ENCODE measurements at regions not wholly inside any gene's neighbourhood (a gene's known extent, or its start where the extent isn't known, plus 50 kb on each side); places are given as distances from the start of the nearest gene placed in this dataset.

DNA sequence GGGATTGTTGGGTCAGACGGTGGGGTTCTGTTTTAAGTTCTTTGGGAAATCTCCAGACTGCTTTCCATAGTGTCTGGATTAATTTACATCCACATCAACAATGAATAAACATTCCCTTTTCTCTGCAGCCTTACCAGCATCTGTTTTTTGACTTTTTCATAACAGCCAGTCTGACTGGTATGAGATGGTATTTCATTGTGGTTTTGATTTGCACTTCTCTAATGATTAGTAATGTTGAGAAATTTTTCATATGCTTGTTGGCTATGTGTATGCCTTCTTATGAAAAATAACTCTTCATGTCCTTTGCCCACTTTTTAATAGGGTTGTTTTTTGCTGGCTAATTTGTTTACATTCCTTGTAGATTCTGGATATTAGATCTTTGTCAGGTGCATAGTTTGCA lies 140.8 kb upstream of the CNTN1 start:
- WGBS (ENCODE audit: insufficient coverage, insufficient replicate concordance, low lambda C conversion rate, missing lambda C conversion rate), result 53% methylated on average over 1 of the region's 1 CpG
- no peaks in the 10 kb centered on the region for H3K9me3 ChIP-seq (replicated peaks; ENCODE audit: control insufficient read depth, insufficient read depth, low read length)
- H3K4me2 ChIP-seq (ENCODE audit: control insufficient read depth, insufficient read depth), result no peak overlapping the region
- SMC1A ChIA-PET (ENCODE audit: uncharacterized antibody, unreplicated experiment), result interaction anchor here (1.2 kb wide), 1 partner anchor 9 kb away, joined by 4 read pairs; no protein-coding TSS in a partner anchor
- RAD21 ChIA-PET (ENCODE audit: unreplicated experiment), result no interaction called here
- FAIRE-seq (no peak), DNase-seq (ENCODE audit: low read depth, low spot score) (no peak), ATAC-seq (no peak)
- H3K27ac ChIP-seq (ENCODE audit: control insufficient read depth, insufficient read depth), result no peak overlapping the region
- no TSS peak for BruUV-seq (replicated peaks)
- H3K27me3 ChIP-seq (replicated peaks in 1 of 2; ENCODE audit: control insufficient read depth in 2 of 2, insufficient read depth in 2 of 2, low read length in 1 of 2), result no peaks in the 10 kb centered on the region
- CTCF ChIA-PET, result interaction anchor here (1.3 kb wide), 1 partner anchor 32 kb away, joined by 3 read pairs; no protein-coding TSS in a partner anchor
- TF ChIP-seq MTA3 (IDR thresholded peaks at IDR 0.05; ENCODE audit: borderline replicate concordance, low read length) (no peak), IKZF2 (IDR thresholded peaks at IDR 0.05) (no peak), STAT1 (conservative IDR thresholded peaks at IDR 0.05) (no peak), POLR2A (IDR thresholded peaks at IDR 0.05; ENCODE audit: low read depth, low read length) (no peak), NFYA (IDR thresholded peaks at IDR 0.05; ENCODE audit: borderline replicate concordance, low read depth, low read length) (no peak), JUNB (IDR thresholded peaks at IDR 0.05) (no peak), SREBF1 (IDR thresholded peaks at IDR 0.05; ENCODE audit: low read length) (no peak)
- TF ChIP-seq, protein P1, sequence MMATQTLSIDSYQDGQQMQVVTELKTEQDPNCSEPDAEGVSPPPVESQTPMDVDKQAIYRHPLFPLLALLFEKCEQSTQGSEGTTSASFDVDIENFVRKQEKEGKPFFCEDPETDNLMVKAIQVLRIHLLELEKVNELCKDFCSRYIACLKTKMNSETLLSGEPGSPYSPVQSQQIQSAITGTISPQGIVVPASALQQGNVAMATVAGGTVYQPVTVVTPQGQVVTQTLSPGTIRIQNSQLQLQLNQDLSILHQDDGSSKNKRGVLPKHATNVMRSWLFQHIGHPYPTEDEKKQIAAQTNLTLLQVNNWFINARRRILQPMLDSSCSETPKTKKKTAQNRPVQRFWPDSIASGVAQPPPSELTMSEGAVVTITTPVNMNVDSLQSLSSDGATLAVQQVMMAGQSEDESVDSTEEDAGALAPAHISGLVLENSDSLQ (IDR thresholded peaks at IDR 0.05), result no peak
- TF ChIP-seq, protein P2, sequence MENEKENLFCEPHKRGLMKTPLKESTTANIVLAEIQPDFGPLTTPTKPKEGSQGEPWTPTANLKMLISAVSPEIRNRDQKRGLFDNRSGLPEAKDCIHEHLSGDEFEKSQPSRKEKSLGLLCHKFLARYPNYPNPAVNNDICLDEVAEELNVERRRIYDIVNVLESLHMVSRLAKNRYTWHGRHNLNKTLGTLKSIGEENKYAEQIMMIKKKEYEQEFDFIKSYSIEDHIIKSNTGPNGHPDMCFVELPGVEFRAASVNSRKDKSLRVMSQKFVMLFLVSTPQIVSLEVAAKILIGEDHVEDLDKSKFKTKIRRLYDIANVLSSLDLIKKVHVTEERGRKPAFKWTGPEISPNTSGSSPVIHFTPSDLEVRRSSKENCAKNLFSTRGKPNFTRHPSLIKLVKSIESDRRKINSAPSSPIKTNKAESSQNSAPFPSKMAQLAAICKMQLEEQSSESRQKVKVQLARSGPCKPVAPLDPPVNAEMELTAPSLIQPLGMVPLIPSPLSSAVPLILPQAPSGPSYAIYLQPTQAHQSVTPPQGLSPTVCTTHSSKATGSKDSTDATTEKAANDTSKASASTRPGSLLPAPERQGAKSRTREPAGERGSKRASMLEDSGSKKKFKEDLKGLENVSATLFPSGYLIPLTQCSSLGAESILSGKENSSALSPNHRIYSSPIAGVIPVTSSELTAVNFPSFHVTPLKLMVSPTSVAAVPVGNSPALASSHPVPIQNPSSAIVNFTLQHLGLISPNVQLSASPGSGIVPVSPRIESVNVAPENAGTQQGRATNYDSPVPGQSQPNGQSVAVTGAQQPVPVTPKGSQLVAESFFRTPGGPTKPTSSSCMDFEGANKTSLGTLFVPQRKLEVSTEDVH (IDR thresholded peaks at IDR 0.05; ENCODE audit: low read depth, partially characterized antibody), result no peak
- TF ChIP-seq, protein P3, sequence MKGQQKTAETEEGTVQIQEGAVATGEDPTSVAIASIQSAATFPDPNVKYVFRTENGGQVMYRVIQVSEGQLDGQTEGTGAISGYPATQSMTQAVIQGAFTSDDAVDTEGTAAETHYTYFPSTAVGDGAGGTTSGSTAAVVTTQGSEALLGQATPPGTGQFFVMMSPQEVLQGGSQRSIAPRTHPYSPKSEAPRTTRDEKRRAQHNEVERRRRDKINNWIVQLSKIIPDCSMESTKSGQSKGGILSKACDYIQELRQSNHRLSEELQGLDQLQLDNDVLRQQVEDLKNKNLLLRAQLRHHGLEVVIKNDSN (IDR thresholded peaks at IDR 0.05; ENCODE audit: borderline replicate concordance, extremely low read length, insufficient read depth, low read depth, low read length), result no peak
- TF ChIP-seq, protein P4, sequence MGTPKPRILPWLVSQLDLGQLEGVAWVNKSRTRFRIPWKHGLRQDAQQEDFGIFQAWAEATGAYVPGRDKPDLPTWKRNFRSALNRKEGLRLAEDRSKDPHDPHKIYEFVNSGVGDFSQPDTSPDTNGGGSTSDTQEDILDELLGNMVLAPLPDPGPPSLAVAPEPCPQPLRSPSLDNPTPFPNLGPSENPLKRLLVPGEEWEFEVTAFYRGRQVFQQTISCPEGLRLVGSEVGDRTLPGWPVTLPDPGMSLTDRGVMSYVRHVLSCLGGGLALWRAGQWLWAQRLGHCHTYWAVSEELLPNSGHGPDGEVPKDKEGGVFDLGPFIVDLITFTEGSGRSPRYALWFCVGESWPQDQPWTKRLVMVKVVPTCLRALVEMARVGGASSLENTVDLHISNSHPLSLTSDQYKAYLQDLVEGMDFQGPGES (IDR thresholded peaks at IDR 0.05), result no peak
- TF ChIP-seq, protein P5, sequence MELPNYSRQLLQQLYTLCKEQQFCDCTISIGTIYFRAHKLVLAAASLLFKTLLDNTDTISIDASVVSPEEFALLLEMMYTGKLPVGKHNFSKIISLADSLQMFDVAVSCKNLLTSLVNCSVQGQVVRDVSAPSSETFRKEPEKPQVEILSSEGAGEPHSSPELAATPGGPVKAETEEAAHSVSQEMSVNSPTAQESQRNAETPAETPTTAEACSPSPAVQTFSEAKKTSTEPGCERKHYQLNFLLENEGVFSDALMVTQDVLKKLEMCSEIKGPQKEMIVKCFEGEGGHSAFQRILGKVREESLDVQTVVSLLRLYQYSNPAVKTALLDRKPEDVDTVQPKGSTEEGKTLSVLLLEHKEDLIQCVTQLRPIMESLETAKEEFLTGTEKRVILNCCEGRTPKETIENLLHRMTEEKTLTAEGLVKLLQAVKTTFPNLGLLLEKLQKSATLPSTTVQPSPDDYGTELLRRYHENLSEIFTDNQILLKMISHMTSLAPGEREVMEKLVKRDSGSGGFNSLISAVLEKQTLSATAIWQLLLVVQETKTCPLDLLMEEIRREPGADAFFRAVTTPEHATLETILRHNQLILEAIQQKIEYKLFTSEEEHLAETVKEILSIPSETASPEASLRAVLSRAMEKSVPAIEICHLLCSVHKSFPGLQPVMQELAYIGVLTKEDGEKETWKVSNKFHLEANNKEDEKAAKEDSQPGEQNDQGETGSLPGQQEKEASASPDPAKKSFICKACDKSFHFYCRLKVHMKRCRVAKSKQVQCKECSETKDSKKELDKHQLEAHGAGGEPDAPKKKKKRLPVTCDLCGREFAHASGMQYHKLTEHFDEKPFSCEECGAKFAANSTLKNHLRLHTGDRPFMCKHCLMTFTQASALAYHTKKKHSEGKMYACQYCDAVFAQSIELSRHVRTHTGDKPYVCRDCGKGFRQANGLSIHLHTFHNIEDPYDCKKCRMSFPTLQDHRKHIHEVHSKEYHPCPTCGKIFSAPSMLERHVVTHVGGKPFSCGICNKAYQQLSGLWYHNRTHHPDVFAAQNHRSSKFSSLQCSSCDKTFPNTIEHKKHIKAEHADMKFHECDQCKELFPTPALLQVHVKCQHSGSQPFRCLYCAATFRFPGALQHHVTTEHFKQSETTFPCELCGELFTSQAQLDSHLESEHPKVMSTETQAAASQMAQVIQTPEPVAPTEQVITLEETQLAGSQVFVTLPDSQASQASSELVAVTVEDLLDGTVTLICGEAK (IDR thresholded peaks at IDR 0.05; ENCODE audit: borderline replicate concordance), result no peak
- intact Hi-C loops (cut with micrococcal nuclease; ENCODE audit: unreplicated experiment) (no loop called here), in situ Hi-C loops (cut with MboI) (no loop called here)
- H4K20me1 ChIP-seq (ENCODE audit: control insufficient read depth, insufficient read depth), result no peaks in the 10 kb centered on the region
- no peak overlapping the region for H3K9ac ChIP-seq (ENCODE audit: control insufficient read depth, insufficient read depth, low read length)
- H2AFZ ChIP-seq (ENCODE audit: control insufficient read depth, low read depth, low read length), result no peak overlapping the region
- POLR2A ChIA-PET, result no interaction called here
- H3K4me3 ChIP-seq, result no peak overlapping the region
- H3K79me2 ChIP-seq (ENCODE audit: control insufficient read depth, insufficient read depth, low read length), result no peaks in the 10 kb centered on the region
- no peaks in the 10 kb centered on the region for H3K36me3 ChIP-seq (ENCODE audit: control insufficient read depth in 2 of 2, insufficient read depth in 2 of 2, low read length in 1 of 2)
- H3K4me1 ChIP-seq (ENCODE audit: control insufficient read depth, insufficient read depth, low read length), result no peaks in the 10 kb centered on the region

All from GM12878 (cell line).